ENCODE measurements at regions not wholly inside any gene's neighbourhood (a gene's known extent, or its start where the extent isn't known, plus 50 kb on each side); places are given as distances from the start of the nearest gene placed in this dataset.

- intact Hi-C loops (cut with DNase I; ENCODE audit: low total_unique reads), result no loop called here
- Histone ChIP-seq H3K4me1 (no peaks in the 10 kb centered on the region), H3K27me3 (no peaks in the 10 kb centered on the region), H3K9me3 (no peaks in the 10 kb centered on the region), H3K36me3 (no peaks in the 10 kb centered on the region), H3K27ac (no peak overlapping the region), H3K4me3 (no peak overlapping the region)
- no peak for TF ChIP-seq CTCF (IDR thresholded peaks at IDR 0.05)
- no peak for DNase-seq
These were observed 342.5 kb upstream of the KITLG start for GRCh38 chr12:88922816-88923215.

- Histone ChIP-seq H3K4me1 (no peaks in the 10 kb centered on the region), H3K27me3 (no peaks in the 10 kb centered on the region), H3K9me3 (no peaks in the 10 kb centered on the region), H3K4me3 (no peak overlapping the region), H3K27ac (no peak overlapping the region), H3K36me3 (no peaks in the 10 kb centered on the region)
- intact Hi-C loops (cut with DNase I; ENCODE audit: low total_unique reads), result no loop called here
- TF ChIP-seq POLR2A (IDR thresholded peaks at IDR 0.05) (no peak), CTCF (IDR thresholded peaks at IDR 0.05) (no peak)
- no peak for DNase-seq
These were observed 341.7 kb upstream of the KITLG start for GRCh38 chr12:88921890-88922532.

GRCh38 chr12:88921434-88921833 is 341.2 kb upstream of the KITLG start:
- no peak for TF ChIP-seq CTCF (IDR thresholded peaks at IDR 0.05)
- TF ChIP-seq POLR2A (IDR thresholded peaks at IDR 0.05), result no peak
- no peak for DNase-seq
- Histone ChIP-seq H3K4me1 (no peaks in the 10 kb centered on the region), H3K27me3 (no peaks in the 10 kb centered on the region), H3K9me3 (no peaks in the 10 kb centered on the region), H3K4me3 (no peak overlapping the region), H3K36me3 (no peaks in the 10 kb centered on the region), H3K27ac (no peak overlapping the region)
- intact Hi-C loops (cut with DNase I; ENCODE audit: low total_unique reads), result no loop called here

- Histone ChIP-seq H3K4me1 (no peaks in the 10 kb centered on the region), H3K27ac (no peak overlapping the region), H3K36me3 (no peaks in the 10 kb centered on the region), H3K4me3 (no peak overlapping the region), H3K9me3 (no peaks in the 10 kb centered on the region), H3K27me3 (no peaks in the 10 kb centered on the region)
- no peak for DNase-seq
- intact Hi-C loops (cut with DNase I; ENCODE audit: low total_unique reads), result no loop called here
- TF ChIP-seq CTCF (IDR thresholded peaks at IDR 0.05), result no peak
- TF ChIP-seq POLR2A (IDR thresholded peaks at IDR 0.05), result no peak
These were observed 337.9 kb upstream of the KITLG start for GRCh38 chr12:88918161-88918560.

GRCh38 chr12:88914967-88915366 is 334.7 kb upstream of the KITLG start:
- Histone ChIP-seq H3K27ac (no peak overlapping the region), H3K27me3 (no peaks in the 10 kb centered on the region), H3K36me3 (no peaks in the 10 kb centered on the region), H3K4me3 (no peak overlapping the region), H3K4me1 (no peaks in the 10 kb centered on the region), H3K9me3 (no peaks in the 10 kb centered on the region)
- TF ChIP-seq POLR2A (IDR thresholded peaks at IDR 0.05), result no peak
- TF ChIP-seq CTCF (IDR thresholded peaks at IDR 0.05), result no peak
- DNase-seq, result no peak
- intact Hi-C loops (cut with DNase I; ENCODE audit: low total_unique reads), result no loop called here
